Stimulated activated CD4-positive, alpha-beta T cell treated with anti-CD3 and anti-CD28 coated beads, Interleukin-2, amount 100 ng/mL, for 48 hours (primary cell): ENCODE measurements at regions not wholly inside any gene's neighbourhood (a gene's known extent, or its start where the extent isn't known, plus 50 kb on each side); places are given as distances from the start of the nearest gene placed in this dataset.

Source experiments
- DNase-seq, 2 donors: peaks; one replicate each; pipeline ENCODE4 v3.0.0-alpha.2; 2020

- no peak for DNase-seq
Measured at GRCh38 chr21:15327637-15328265, 263.0 kb upstream of the NRIP1 start.

GRCh38 chr21:15329191-15329590, 264.4 kb upstream of the NRIP1 start:
- DNase-seq = no peak

GRCh38 chr21:15330872-15331271, 266.1 kb upstream of the NRIP1 start:
- no peak for DNase-seq

GRCh38 chr21:15332572-15332971, 267.8 kb upstream of the NRIP1 start:
- no peak for DNase-seq

- no peak for DNase-seq
Measured at GRCh38 chr21:15333136-15333710, 268.4 kb upstream of the NRIP1 start.

GRCh38 chr21:15333951-15334350, 269.2 kb upstream of the NRIP1 start:
- DNase-seq = no peak

GRCh38 chr21:15343066-15343465, 278.3 kb upstream of the NRIP1 start:
- DNase-seq = no peak

- no peak for DNase-seq
Measured at GRCh38 chr21:15352009-15352408, 287.2 kb upstream of the NRIP1 start.

- DNase-seq = no peak
Measured at GRCh38 chr21:15353546-15353945, 288.7 kb upstream of the NRIP1 start.

GRCh38 chr21:15354516-15354915, 289.7 kb upstream of the NRIP1 start:
- DNase-seq = no peak

GRCh38 chr21:15355066-15355465, 290.3 kb upstream of the NRIP1 start:
- DNase-seq = no peak

GRCh38 chr21:15359251-15359650, 294.5 kb upstream of the NRIP1 start:
- no peak for DNase-seq

GRCh38 chr21:15362458-15362857, 297.7 kb upstream of the NRIP1 start:
- DNase-seq = no peak

- DNase-seq = no peak
Measured at GRCh38 chr21:15363921-15364320, 299.1 kb upstream of the NRIP1 start.

- no peak for DNase-seq
Measured at GRCh38 chr21:15365751-15366392, 301.1 kb upstream of the NRIP1 start.

GRCh38 chr21:15366555-15366954, 301.8 kb upstream of the NRIP1 start:
- no peak for DNase-seq

- no peak for DNase-seq
Measured at GRCh38 chr21:15367061-15367626, 302.3 kb upstream of the NRIP1 start.

GRCh38 chr21:15370462-15370975, 305.7 kb upstream of the NRIP1 start:
- no peak for DNase-seq

- DNase-seq = no peak
Measured at GRCh38 chr21:15373941-15374340, 309.1 kb upstream of the NRIP1 start.

- no peak for DNase-seq
Measured at GRCh38 chr21:15379776-15380175, 315.0 kb upstream of the NRIP1 start.

- no peak for DNase-seq
Measured at GRCh38 chr21:15383588-15383987, 318.8 kb upstream of the NRIP1 start.

- DNase-seq = no peak
Measured at GRCh38 chr21:15390049-15390448, 325.2 kb upstream of the NRIP1 start.

- DNase-seq = no peak
Measured at GRCh38 chr21:15397258-15397657, 332.5 kb upstream of the NRIP1 start.

GRCh38 chr21:15400905-15401304, 328.9 kb upstream of the USP25 start:
- DNase-seq = no peak
